Heart left ventricle (tissue), 16 donors: ENCODE measurements at regions not wholly inside any gene's neighbourhood (a gene's known extent, or its start where the extent isn't known, plus 50 kb on each side); places are given as distances from the start of the nearest gene placed in this dataset.

ENCODE experiments used
- ATAC-seq, 4 donors: fragments of 200-7000 bp; cut with Tn5 transposase; one replicate each; pipeline ENCODE4 v1.9.1; 2020 to 2022; ENCODE audit warnings: moderate library complexity in 4 of 4, mild to moderate bottlenecking in 3 of 4, moderate number of reproducible peaks in 1 of 4
- DNase-seq, 5 donors: peaks; one replicate each; pipeline ENCODE4 v3.0.0-alpha.2; 2020
- H3K27ac ChIP-seq, 12 donors: fragments of 200-600 bp; sonication (generic) in 4 of 12; one replicate each; pipeline versions ENCODE4 v1.5.0 to v1.8.0; 2016 to 2022; ENCODE audit warnings: mild to moderate bottlenecking in 2 of 12
- H3K27me3 ChIP-seq, 9 donors: fragments of 200-600 bp; sonication (generic) in 2 of 9; one replicate each; pipeline versions ENCODE4 v1.5.1 to v1.8.0; 2016 to 2022; ENCODE audit warnings: mild to moderate bottlenecking in 3 of 9
- H3K36me3 ChIP-seq, 9 donors: fragments of 200-600 bp; sonication (generic) in 2 of 9; one replicate each; pipeline versions ENCODE4 v1.5.0 to v1.8.0; 2018 to 2022; ENCODE audit warnings: mild to moderate bottlenecking in 2 of 9
- H3K4me1 ChIP-seq, 12 donors: fragments of 200-600 bp; sonication (generic) in 4 of 12; one replicate each; pipeline versions ENCODE4 v1.5.0 to v1.8.0; 2016 to 2022; ENCODE audit warnings: mild to moderate bottlenecking in 3 of 12
- H3K4me3 ChIP-seq, 12 donors: fragments of 200-600 bp; sonication (generic) in 4 of 12; one replicate each; pipeline versions ENCODE4 v1.5.0 to v1.8.0; 2017 to 2022; ENCODE audit warnings: mild to moderate bottlenecking in 9 of 12, moderate library complexity in 4 of 12
- H3K9me3 ChIP-seq, 12 donors: fragments of 200-600 bp; sonication (generic) in 4 of 12; one replicate each; pipeline versions ENCODE4 v1.5.0 to v1.8.0; 2016 to 2022; ENCODE audit warnings: mild to moderate bottlenecking in 1 of 12
- POLR2A ChIP-seq, 2 donors: fragments of 450-650 bp; IDR thresholded peaks; one replicate each; pipeline ENCODE4 v1.6.1; 2017; ENCODE audit warnings: antibody characterized with exemption in 2 of 2, mild to moderate bottlenecking in 2 of 2, moderate library complexity in 2 of 2
- WGBS, 4 donors: extraction: QIAGEN DNeasy Blood & Tissue Kit in 2 of 4; methylation state at CpG; one replicate each; pipeline versions ENCODE4 v1.1.5 to v1.1.7; 2013 to 2018; 5-methylcytosine and 5-hydroxymethylcytosine counted together
- intact Hi-C, 10 donors: fragments of 100-400 bp; cut with DNase I; formaldehyde crosslinking; loops; one replicate each; pipeline versions ENCODE4 v1.11.1 to v1.14.2; 2022
- TF ChIP-seq, protein P1 (sequence below), 12 donors: fragments of 200-600 bp; sonication (generic) in 4 of 12; IDR thresholded peaks; one replicate each; pipeline versions ENCODE4 v1.5.0 to v1.8.0; 2018 to 2022; ENCODE audit warnings: antibody characterized with exemption in 12 of 12, mild to moderate bottlenecking in 5 of 12
- donor health status: ischemic (EF 13 %, LVEDD 7.1; RV severe dilation, severe dysfunction).
- donor health status: healthy with polysubstance abuse.
- donor health status: DM: no; HTN: yes; CAD: no.
- donor health status: DM: no; HTN: no; CAD: no.
- donor health status: ischemic (EF 25% LVEDD 6.9; RV normal size, moderate dysfunction).
- donor health status: ischemic (EF 25% LVEDD 5.7; RV mildly dilated, moderate dysfunction).
- donor health status: healthy.
- donor health status: DM: yes; HTN: yes; CAD: no.
- donor health status: ischemic (EF 35%, LVEDD 5.7; RV mildly dilated, moderate dysfunction).
- donor health status: nonischemic (EF 11% LVEDD 7.7; RV severe dilation, severe dysfunction).
- donor health status: DM: yes; HTN: yes; CAD: no.
- donor health status: PGD.
- donor health status: ischemic (EF 29% LVEDD 5.4; RV normal size, mild dysfunction).
- donor health status: nonischemic (EF 23%, LVEDD 6.1; RV moderate dilation, normal function).

- peak in 3 of 4 donors; percentile 29 to 52 (median 44) for ATAC-seq
- Histone ChIP-seq H3K4me3 (no peak overlapping the region), H3K4me1 (no peaks in the 10 kb centered on the region), H3K27ac (no peak overlapping the region), H3K27me3 (peaks cover 0 to 7% (median 0%) of the 10 kb centered on the region in 9 donors), H3K9me3 (peaks cover 0 to 5% (median 0%) of the 10 kb centered on the region in 12 donors), H3K36me3 (no peaks in the 10 kb centered on the region)
- no peak for TF ChIP-seq POLR2A (IDR thresholded peaks at IDR 0.05)
- TF ChIP-seq, protein P1, sequence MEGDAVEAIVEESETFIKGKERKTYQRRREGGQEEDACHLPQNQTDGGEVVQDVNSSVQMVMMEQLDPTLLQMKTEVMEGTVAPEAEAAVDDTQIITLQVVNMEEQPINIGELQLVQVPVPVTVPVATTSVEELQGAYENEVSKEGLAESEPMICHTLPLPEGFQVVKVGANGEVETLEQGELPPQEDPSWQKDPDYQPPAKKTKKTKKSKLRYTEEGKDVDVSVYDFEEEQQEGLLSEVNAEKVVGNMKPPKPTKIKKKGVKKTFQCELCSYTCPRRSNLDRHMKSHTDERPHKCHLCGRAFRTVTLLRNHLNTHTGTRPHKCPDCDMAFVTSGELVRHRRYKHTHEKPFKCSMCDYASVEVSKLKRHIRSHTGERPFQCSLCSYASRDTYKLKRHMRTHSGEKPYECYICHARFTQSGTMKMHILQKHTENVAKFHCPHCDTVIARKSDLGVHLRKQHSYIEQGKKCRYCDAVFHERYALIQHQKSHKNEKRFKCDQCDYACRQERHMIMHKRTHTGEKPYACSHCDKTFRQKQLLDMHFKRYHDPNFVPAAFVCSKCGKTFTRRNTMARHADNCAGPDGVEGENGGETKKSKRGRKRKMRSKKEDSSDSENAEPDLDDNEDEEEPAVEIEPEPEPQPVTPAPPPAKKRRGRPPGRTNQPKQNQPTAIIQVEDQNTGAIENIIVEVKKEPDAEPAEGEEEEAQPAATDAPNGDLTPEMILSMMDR (IDR thresholded peaks at IDR 0.05) = no peak
- intact Hi-C loops = no loop called here
- DNase-seq = no peak
- 63 to 85% (median 74%) methylated on average over 3 of the region's 3 CpGs for WGBS, 4 donors
Observed at GRCh38 chr20:36085686-36086267, 68.8 kb upstream of the EPB41L1 start.

DNA sequence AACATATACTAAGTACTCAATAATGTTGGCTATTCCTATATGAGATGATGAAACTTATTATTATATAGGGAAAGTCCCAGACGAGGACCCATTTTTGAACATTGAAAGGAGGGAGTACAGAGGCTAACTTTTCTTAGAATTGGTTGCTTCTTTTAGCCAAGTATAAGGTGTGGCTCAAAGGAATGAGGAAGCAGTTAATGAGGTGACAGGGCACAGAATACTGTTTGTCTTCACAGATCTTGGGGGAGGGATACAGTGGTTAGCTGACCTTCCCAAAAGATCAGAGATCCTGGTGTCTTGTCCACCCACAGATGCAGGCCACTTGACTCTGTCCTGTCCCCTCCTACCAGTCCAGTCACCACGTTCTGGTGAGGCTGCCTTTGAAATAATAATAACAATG is 67.8 kb upstream of the EPB41L1 start:
- 46 to 56% (median 51%) methylated on average over 2 of the region's 2 CpGs for WGBS, 4 donors
- no peak for TF ChIP-seq POLR2A (IDR thresholded peaks at IDR 0.05)
- TF ChIP-seq, protein P1 (IDR thresholded peaks at IDR 0.05) = no peak
- Histone ChIP-seq H3K4me1 (peaks cover 0 to 3% (median 1%) of the 10 kb centered on the region in 12 donors), H3K4me3 (no peak overlapping the region), H3K27ac (no peak overlapping the region), H3K27me3 (peaks cover 0 to 17% (median 1%) of the 10 kb centered on the region in 9 donors), H3K9me3 (peaks cover 0 to 5% (median 0%) of the 10 kb centered on the region in 12 donors), H3K36me3 (no peaks in the 10 kb centered on the region)
- DNase-seq (no peak), ATAC-seq (no peak)
- intact Hi-C loops = no loop called here

GRCh38 chr20:36090223-36090622 is 64.3 kb upstream of the EPB41L1 start:
- Histone ChIP-seq H3K27me3 (peaks cover 0 to 34% (median 5%) of the 10 kb centered on the region in 9 donors), H3K4me3 (no peak overlapping the region), H3K4me1 (peaks cover 0 to 25% (median 15%) of the 10 kb centered on the region in 12 donors), H3K9me3 (no peaks in the 10 kb centered on the region), H3K27ac (no peak overlapping the region), H3K36me3 (no peaks in the 10 kb centered on the region)
- no peak for ATAC-seq
- DNase-seq = no peak
- TF ChIP-seq, protein P1 (IDR thresholded peaks at IDR 0.05) = no peak
- whole genome bisulfite sequencing, 4 donors = 89 to 96% (median 93%) methylated on average over 5 of the region's 5 CpGs
- intact Hi-C loops = loop anchor here in 1 of 10 donors (5.0 kb wide), 1 partner anchor 38 kb away; no protein-coding TSS in a partner anchor

DNA sequence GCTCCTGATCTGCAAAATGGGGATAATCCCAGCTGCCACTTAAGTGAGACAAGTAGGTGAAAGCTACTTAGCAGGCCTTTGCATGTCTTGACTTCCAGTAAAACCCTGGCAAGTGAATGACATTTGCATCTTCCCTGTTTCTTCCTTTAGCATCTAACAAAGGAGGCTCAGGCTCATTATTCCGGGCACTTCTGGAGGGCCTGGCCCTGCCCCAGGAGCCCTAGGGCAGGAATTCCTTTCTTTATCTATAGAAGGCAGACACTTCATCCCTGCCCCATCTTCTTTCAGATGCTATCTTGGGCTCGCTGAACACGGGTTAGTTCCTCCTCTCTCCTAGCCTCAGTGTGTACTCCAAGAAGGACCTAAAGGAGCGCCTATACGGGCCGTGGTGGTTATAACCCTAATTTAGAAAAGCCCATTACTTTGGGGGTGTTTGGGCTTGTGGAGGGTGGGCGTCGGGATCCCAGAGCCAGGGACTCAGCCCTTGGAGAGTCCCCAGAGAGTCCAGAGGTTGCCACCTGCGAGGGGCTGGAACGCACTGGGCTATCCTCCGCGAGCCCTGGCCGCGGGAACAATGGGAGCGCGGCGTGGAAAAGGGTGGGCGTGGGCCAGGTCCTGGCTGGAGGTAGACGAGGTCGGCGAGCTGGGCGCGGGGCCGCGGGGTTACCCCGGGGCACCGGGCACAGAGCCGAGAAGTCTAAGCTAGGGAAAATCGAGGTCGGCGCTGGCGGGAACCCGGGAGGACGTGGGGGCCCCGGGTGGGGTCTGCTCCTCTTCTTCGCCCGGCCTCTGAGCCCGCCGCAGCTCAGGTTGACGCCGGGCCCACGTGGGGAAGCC is 62.8 kb upstream of the EPB41L1 start:
- intact Hi-C loops = loop anchor here in 1 of 10 donors (5.0 kb wide), 1 partner anchor 39 kb away; no protein-coding TSS in a partner anchor
- Histone ChIP-seq H3K27me3 (peaks cover 0 to 34% (median 5%) of the 10 kb centered on the region in 9 donors), H3K9me3 (no peaks in the 10 kb centered on the region), H3K27ac (peak overlapping the region in 4 of 12 donors; percentile 9 to 65 (median 41)), H3K36me3 (no peaks in the 10 kb centered on the region), H3K4me1 (peaks cover 0 to 25% (median 16%) of the 10 kb centered on the region in 12 donors), H3K4me3 (peak overlapping the region; percentile 56 to 88 (median 66))
- no peak for DNase-seq
- no peak for ATAC-seq
- 11 to 19% (median 14%) methylated on average over 28 to 42 of the region's 42 CpGs for WGBS, 4 donors
- TF ChIP-seq, protein P1 (IDR thresholded peaks at IDR 0.05) = no peak
- TF ChIP-seq POLR2A (IDR thresholded peaks at IDR 0.05) = no peak
